ENCODE measurements at regions not wholly inside any gene's neighbourhood (a gene's known extent, or its start where the extent isn't known, plus 50 kb on each side); places are given as distances from the start of the nearest gene placed in this dataset.

DNA sequence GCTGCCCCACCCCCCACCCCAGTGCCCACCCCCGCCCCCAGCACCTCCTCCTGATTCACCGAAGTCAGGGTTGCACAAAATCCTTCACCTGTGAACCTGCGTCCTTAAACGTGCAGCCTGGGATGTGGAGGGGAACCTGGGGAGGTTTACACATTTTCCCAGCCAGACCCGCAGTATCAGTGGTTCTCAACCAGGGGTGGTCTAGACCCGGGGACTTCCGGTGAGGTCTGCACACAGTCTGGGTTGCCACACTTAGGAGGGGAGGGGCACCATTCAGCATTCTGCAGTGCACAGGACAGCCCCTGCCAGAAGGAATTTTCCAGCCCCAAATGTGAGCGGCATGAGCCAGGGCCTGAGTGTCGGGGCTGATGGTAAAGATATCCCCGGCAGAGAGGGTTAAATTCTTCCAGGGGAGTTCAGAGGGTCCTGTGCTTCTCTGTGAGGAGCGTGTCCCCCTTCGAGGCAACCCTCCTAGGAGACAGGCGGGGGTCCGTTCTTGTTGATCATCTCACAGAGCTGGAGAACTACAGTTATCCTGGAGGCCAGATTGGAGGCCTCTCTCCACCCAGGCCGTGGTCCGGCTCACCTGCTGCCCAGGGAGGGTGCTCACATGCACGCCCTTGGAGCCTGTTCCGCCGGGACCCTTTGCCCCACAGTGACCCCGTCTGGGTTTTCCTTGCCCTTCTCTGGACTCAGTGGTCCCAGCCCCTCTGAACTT, 113.6 kb downstream of the SIK1 start:
- TF ChIP-seq EZH2phosphoT487 (IDR thresholded peaks at IDR 0.05; ENCODE audit: borderline replicate concordance, low read depth, low read length) = no peak
- TF ChIP-seq, protein P1, sequence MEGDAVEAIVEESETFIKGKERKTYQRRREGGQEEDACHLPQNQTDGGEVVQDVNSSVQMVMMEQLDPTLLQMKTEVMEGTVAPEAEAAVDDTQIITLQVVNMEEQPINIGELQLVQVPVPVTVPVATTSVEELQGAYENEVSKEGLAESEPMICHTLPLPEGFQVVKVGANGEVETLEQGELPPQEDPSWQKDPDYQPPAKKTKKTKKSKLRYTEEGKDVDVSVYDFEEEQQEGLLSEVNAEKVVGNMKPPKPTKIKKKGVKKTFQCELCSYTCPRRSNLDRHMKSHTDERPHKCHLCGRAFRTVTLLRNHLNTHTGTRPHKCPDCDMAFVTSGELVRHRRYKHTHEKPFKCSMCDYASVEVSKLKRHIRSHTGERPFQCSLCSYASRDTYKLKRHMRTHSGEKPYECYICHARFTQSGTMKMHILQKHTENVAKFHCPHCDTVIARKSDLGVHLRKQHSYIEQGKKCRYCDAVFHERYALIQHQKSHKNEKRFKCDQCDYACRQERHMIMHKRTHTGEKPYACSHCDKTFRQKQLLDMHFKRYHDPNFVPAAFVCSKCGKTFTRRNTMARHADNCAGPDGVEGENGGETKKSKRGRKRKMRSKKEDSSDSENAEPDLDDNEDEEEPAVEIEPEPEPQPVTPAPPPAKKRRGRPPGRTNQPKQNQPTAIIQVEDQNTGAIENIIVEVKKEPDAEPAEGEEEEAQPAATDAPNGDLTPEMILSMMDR (conservative IDR thresholded peaks at IDR 0.05; ENCODE audit: low read length) = no peak
